ENCODE measurements at regions not wholly inside any gene's neighbourhood (a gene's known extent, or its start where the extent isn't known, plus 50 kb on each side); places are given as distances from the start of the nearest gene placed in this dataset.

DNA sequence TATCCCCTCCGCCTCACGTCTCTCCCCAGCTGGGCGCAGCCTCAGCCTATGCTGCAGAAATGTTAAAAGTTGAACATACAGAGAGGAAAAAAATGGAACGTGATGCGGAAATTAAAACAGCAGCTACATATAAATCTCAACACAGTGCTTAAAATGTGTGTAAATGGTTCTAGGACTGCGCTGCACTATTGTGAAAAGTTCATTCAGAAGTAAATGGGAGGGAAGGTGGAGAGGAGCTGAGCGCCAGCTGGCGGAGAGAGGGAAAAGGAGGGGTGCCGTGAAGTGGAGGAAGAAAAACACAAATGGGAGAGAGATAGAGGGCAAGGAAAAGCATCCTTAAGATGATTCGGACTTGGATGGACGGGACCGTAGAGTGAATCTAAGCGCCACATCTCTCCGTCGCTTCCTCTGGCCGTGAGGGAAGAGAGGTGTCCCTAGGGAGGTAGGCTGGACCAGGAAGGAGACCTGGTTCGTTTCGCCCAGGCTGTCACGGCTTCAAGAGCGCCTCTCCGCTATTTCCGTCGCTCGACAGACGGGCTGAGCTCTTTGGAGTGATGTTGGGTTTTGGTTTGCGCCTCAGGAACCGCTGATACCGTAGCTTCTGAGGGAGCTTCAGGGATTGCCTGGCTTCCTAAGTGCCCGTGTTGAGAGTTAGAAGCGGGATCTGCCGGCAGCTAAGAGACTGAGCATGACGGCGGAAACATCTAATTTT is 113.7 kb downstream of the TRIM27 start:
- H3K4me3 ChIP-seq (ENCODE audit: low read depth, low read length): peak overlapping the region; percentile 56
- TF ChIP-seq, protein P1, sequence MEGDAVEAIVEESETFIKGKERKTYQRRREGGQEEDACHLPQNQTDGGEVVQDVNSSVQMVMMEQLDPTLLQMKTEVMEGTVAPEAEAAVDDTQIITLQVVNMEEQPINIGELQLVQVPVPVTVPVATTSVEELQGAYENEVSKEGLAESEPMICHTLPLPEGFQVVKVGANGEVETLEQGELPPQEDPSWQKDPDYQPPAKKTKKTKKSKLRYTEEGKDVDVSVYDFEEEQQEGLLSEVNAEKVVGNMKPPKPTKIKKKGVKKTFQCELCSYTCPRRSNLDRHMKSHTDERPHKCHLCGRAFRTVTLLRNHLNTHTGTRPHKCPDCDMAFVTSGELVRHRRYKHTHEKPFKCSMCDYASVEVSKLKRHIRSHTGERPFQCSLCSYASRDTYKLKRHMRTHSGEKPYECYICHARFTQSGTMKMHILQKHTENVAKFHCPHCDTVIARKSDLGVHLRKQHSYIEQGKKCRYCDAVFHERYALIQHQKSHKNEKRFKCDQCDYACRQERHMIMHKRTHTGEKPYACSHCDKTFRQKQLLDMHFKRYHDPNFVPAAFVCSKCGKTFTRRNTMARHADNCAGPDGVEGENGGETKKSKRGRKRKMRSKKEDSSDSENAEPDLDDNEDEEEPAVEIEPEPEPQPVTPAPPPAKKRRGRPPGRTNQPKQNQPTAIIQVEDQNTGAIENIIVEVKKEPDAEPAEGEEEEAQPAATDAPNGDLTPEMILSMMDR (IDR thresholded peaks at IDR 0.05; ENCODE audit: control insufficient read depth, extremely low read depth, insufficient read depth): peak; percentile 53
- no peak for DNase-seq (ENCODE audit: low read depth)

DNA sequence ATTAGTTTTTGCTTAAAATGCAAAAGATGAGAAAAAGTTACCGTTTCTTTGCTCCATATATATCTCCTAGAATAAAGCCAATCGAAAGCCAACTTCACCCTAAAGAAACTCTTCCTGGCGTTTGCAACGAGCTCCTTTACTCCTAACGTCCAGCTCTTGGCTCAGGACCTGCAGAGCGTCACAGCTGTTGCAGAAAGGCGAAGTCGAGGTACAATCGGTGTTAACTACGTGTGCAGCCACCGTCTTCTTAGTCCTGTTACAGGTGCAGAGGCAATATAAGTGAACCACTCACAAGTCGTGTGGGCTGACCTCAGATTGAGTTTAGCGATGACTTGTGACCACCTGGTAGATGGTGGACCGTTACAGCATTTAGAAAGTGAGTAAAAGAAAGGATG is 113.1 kb downstream of the TRIM27 start:
- DNase-seq (ENCODE audit: low read depth): no peak
- H3K4me3 ChIP-seq (ENCODE audit: low read depth, low read length): peak overlapping the region; percentile 56
- TF ChIP-seq, protein P1 (IDR thresholded peaks at IDR 0.05; ENCODE audit: control insufficient read depth, extremely low read depth, insufficient read depth): no peak

DNA sequence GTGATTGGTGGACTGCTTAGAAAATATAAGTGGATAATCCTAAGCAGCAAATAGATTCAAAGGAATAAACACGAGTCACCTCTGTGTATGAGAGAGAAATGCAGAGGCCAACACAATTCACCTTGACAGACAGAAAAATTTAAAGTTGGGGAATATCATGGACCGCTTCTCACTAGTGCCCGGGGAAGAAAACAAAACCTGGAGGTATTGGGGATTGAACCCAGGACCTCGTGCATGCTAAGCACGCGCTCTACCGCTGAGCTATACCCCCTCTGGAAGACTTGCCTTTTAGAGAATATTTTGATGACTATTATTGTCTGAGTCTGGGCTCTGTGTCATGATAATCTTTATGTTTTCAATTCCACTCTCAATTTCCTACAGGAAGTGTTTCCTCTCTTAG is 111.9 kb downstream of the TRIM27 start:
- DNase-seq (ENCODE audit: low read depth): no peak
- TF ChIP-seq, protein P1 (IDR thresholded peaks at IDR 0.05; ENCODE audit: control insufficient read depth, extremely low read depth, insufficient read depth): no peak
- no peak overlapping the region for H3K4me3 ChIP-seq (ENCODE audit: low read depth, low read length)

DNA sequence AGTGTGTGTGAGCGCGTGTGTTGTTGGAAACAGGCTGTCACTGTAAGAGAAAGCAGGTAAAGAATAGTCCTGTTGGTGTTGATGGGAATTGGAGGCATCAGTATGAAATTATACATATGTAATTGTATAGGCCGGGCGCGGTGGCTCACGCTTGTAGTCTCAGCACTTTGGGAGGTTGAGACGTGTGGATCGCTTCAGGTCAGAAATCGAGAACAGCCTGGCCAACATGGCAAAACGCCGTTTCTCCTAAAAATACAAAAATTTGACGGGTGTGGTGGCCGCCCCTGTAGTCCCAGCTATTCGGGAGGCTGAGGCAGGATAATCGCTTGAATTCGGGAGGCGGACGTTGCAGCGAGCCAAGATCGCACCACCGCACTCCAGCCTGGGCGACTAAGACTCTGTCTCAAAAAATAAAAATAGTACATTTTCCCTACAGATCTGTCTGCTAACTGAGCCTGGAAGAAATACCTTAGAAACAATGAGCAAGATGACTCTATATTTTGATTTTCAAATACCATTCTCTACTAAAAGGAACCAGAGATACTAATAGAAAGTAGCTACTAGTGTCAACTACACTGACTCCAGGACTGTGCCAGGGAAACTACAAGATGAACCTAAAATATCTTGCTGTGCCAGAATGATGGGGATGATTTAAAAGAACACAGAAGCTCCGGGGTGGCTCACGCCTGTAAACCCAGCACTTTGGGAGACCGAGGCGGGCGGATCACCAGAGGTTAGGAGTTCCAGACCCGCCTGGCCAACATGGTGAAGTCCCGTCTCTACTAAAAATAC is 110.8 kb downstream of the TRIM27 start:
- H3K4me3 ChIP-seq (ENCODE audit: low read depth, low read length): no peak overlapping the region
- TF ChIP-seq, protein P1 (IDR thresholded peaks at IDR 0.05; ENCODE audit: control insufficient read depth, extremely low read depth, insufficient read depth): no peak
- no peak for DNase-seq (ENCODE audit: low read depth)

DNA sequence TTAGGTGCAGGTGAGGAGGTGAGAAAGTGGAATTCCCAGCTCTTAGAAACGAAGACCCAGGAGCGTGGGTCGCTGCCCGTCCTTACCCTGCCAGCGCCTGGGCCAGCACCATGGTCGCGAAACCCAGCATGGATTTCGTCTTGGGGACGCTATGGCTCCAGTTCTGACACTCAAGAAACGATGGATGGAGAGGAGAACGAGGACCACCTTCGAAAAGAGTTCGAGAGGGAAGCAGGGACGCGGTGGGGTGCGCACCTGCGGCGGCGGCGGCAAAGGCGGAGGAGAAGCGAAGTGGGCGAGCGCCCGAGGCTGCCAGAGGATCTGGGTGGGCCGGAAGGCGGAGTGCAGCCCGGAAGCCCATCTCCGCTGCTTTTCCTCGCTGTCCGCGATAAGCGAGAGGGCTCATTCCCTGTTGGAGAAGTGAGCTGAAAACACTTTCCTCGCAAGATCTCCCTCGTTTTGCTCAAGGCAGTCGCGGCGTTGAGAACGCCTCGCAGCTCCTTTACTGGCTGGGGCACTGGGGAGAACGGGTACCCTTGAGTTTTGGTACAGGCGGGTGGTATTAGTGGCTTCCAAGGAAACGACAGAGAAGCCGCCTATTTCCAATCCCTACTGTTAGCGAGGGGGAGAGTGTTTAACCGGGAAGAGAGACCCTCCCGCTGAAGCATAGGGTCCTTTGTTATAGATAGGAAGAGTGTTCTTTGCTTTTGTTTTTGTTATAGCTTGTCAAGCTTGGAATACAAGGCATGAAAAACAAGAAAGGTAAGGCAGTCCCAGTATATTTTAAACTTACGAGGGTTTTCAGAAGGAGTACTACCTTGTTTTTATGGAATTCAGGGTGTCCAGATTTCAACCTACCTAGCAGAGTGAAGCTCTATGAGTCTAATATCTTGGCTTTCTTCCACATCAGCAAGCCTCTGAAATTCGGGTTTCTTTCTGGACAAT is 109.5 kb downstream of the TRIM27 start:
- TF ChIP-seq, protein P1 (IDR thresholded peaks at IDR 0.05; ENCODE audit: control insufficient read depth, extremely low read depth, insufficient read depth): no peak
- H3K4me3 ChIP-seq (ENCODE audit: low read depth, low read length): no peak overlapping the region
- DNase-seq (ENCODE audit: low read depth): no peak

DNA sequence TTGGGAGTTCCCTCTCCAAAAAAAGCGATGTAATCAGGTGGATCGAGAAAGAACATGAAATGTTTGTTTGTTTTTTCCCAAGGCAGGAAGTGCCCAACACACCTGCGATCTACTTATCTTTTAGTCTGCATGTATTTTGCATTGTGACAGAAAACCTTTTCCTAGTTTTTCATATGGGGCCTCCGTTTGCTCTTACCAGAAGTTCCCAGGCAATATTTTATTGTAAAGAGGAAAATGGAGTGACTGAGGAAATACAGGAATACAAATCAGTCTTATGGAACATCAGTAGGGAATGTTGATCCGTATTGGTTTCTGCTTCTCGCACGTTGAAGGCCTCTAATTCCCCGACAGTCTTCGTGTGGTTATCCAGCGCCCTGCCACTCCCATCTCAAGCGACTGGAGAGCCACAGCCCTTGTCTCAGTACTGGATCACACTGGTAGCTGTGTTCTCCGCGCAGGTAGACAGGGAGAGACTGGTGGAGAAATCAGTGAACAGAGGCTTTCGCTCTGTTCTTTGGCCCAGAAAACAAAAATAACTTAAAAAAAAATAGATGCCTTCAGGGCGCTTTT is 107.4 kb downstream of the TRIM27 start:
- TF ChIP-seq, protein P1 (IDR thresholded peaks at IDR 0.05; ENCODE audit: control insufficient read depth, extremely low read depth, insufficient read depth): no peak
- H3K4me3 ChIP-seq (ENCODE audit: low read depth, low read length): no peak overlapping the region
- DNase-seq (ENCODE audit: low read depth): no peak
